OCI-LY3 (cell line): ENCODE measurements at regions not wholly inside any gene's neighbourhood (a gene's known extent, or its start where the extent isn't known, plus 50 kb on each side); places are given as distances from the start of the nearest gene placed in this dataset.

Experiments
- CTCF ChIP-seq: fragments of 200-600, 300-600 bp; sonication (generic); IDR thresholded peaks from 2 replicates; pipeline ENCODE4 v1.5.1; 2014; ENCODE audit warnings: antibody characterized with exemption, low read length, low read depth
- EZH2phosphoT487 ChIP-seq: fragments of 200-600 bp; shearing (Covaris generic); IDR thresholded peaks from 2 replicates; pipeline ENCODE4 v1.6.1; 2018; ENCODE audit warnings: antibody characterized with exemption, mixed run types, low read depth

DNA sequence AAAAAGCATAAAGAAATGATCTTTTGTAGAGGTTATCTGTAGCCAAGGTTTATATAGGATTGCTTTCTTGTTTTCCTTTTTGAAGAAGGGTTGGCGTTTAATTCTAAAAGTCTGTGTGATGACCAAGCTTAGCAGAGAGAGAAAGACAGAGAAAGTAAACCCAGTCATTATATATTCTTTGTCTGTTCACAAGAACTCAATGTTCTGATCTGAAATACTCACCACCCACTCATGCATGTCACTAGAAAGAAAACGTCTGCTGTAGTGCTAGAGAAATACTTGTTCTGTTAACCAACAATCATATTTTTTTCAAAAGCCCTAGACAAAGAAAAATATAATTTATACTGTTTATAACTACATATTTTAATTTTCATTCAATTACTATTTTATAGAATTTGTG is 173.7 kb upstream of the SLITRK5 start:
- TF ChIP-seq CTCF (no peak), EZH2phosphoT487 (no peak)
